ENCODE measurements at regions not wholly inside any gene's neighbourhood (a gene's known extent, or its start where the extent isn't known, plus 50 kb on each side); places are given as distances from the start of the nearest gene placed in this dataset.

DNA sequence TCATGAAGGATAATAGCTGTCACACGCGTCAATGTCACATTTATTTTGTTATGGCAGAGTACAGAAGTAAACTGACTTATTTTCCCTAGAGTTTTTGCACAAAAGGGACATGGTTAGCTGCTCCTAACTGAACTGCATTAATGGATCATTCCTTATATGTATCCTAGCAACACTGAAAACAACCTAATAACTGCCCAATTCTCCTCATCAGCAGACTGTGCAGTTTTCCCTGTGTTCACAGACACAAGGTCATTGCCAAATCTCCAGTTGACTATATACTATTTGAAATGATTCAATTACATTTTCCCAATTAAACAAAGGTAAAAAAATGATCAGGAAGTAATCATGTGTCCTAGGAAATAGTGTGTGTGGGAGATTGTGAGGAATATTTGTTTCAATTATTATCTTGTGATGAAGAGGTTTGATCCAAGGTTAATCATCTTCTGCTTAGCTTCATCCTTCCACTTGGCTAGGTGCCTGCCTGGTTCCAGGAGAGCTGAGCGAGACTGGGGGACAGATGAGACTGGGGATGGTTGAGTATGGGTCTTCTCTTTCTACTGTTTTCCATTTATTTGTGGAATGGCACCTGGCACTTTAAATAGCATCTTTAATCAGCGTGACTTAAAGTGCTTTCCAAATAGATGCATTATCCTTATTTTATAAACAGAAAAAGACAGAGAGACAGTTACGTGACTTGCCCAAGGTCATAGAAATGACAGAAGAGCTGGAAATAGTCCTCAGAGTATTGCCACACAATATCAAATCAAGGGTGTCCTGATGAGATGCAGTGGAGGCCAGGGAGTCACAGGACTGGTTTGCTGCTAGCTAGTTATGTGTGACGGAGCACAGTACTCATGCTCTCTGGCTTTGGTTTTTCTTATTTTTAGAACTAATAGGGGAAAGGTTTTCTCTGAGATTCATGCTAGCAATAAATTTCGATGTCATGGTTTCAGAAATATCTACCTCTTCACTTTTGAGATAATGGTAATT, 335.6 kb downstream of the PIK3C3 start:
- Histone ChIP-seq H2BK15ac (ENCODE audit: low read depth, low read length) (no peak overlapping the region), H3K79me2 (ENCODE audit: insufficient read depth, low read length) (no peaks in the 10 kb centered on the region), H3K4ac (ENCODE audit: low read depth, low read length) (no peak overlapping the region), H3K27me3 (ENCODE audit: insufficient read depth, low read length) (no peaks in the 10 kb centered on the region), H3K27ac (ENCODE audit: insufficient read length, low read depth, low read length) (no peak overlapping the region), H3K18ac (ENCODE audit: insufficient read length, low read depth, low read length) (no peak overlapping the region), H3K14ac (ENCODE audit: insufficient read depth, low read length) (no peak overlapping the region), H3K23ac (ENCODE audit: insufficient read length, low read depth, low read length) (no peak overlapping the region), H2BK120ac (ENCODE audit: low read depth, low read length, poor library complexity, severe bottlenecking) (no peak overlapping the region), H3K23me2 (ENCODE audit: insufficient read length, low read depth, low read length, poor library complexity, severe bottlenecking) (no peaks in the 10 kb centered on the region), H2AFZ (ENCODE audit: low read length) (no peak overlapping the region), H2BK12ac (ENCODE audit: insufficient read length, low read depth, low read length) (no peak overlapping the region), H2BK5ac (ENCODE audit: insufficient read length, low read length) (no peak overlapping the region), H3K79me1 (ENCODE audit: insufficient read depth, low read depth, low read length, poor library complexity, severe bottlenecking) (no peaks in the 10 kb centered on the region), H4K8ac (replicated peaks; ENCODE audit: insufficient read length, low read depth, low read length) (no peak overlapping the region), H3K9me3 (ENCODE audit: control insufficient read depth, low read depth, low read length) (no peaks in the 10 kb centered on the region), H3K9ac (ENCODE audit: extremely low read depth, insufficient read length, low read length) (no peak overlapping the region), H3K4me2 (ENCODE audit: insufficient read depth, insufficient read length, low read length) (no peak overlapping the region), H3T11ph (ENCODE audit: low read length) (no peak overlapping the region), H2AK5ac (ENCODE audit: insufficient read length, low read length) (no peak overlapping the region), H4K5ac (ENCODE audit: insufficient read length, low read depth, low read length) (no peak overlapping the region), H4K20me1 (ENCODE audit: control insufficient read depth, insufficient read depth, insufficient read length) (no peaks in the 10 kb centered on the region), H3K56ac (ENCODE audit: insufficient read length, low read depth, low read length) (no peak overlapping the region), H3K4me1 (ENCODE audit: insufficient read depth, low read length) (no peaks in the 10 kb centered on the region), H2BK20ac (ENCODE audit: low read depth, low read length, poor library complexity, severe bottlenecking) (no peak overlapping the region), H4K91ac (ENCODE audit: insufficient read length, low read depth, low read length) (no peak overlapping the region)
- WGBS (ENCODE audit: extremely low coverage, insufficient read length, low lambda C conversion rate), result no CpG with 5 or more reads among the region's 7 CpGs
- no peak for TF ChIP-seq CTCF (conservative IDR thresholded peaks at IDR 0.05)
- no peaks in the 10 kb centered on the region for H3K9me3 Mint-ChIP-seq
- H3K4me1 Mint-ChIP-seq, result peaks cover 4 to 5% of the 10 kb centered on the region in 2 experiments; a peak in 2 of 4 replicates
- no peak overlapping the region for H3K27ac Mint-ChIP-seq
- no peaks in the 10 kb centered on the region for H3K27me3 Mint-ChIP-seq (ENCODE audit: low read depth)
- H3K4me3 Mint-ChIP-seq, result no peak overlapping the region
- DNase-seq, result no peak
- peaks cover 0 to 3% (median 0%) of the 10 kb centered on the region in 3 experiments; a peak in 1 of 7 replicates for H3K36me3 Mint-ChIP-seq (ENCODE audit: insufficient read depth in 1 of 3, low read depth in 3 of 3)
